Testis (tissue), 2 donors: ENCODE measurements at regions not wholly inside any gene's neighbourhood (a gene's known extent, or its start where the extent isn't known, plus 50 kb on each side); places are given as distances from the start of the nearest gene placed in this dataset.

Source experiments
- DNase-seq: peaks from one replicate; pipeline ENCODE4 v3.0.0-alpha.2; 2019
- H3K27ac ChIP-seq, 2 donors: fragments of 200-600 bp; sonication (generic); one replicate each; pipeline ENCODE4 v1.5.1; 2019
- H3K27me3 ChIP-seq: fragments of 200-600 bp; sonication (generic); one replicate; pipeline ENCODE4 v1.5.1; 2019
- H3K36me3 ChIP-seq: fragments of 200-600 bp; sonication (generic); one replicate; pipeline ENCODE4 v1.5.1; 2017; ENCODE audit warnings: low read depth; ENCODE audit errors: missing control alignments
- H3K4me1 ChIP-seq: fragments of 200-600 bp; sonication (generic); one replicate; pipeline ENCODE4 v1.5.1; 2019
- H3K4me3 ChIP-seq, 2 donors: fragments of 200-600 bp; sonication (generic); one replicate each; pipeline ENCODE4 v1.5.1; 2017 to 2019
- H3K9me3 ChIP-seq: fragments of 200-600 bp; sonication (generic); one replicate; pipeline ENCODE4 v1.5.1; 2017
- CTCF ChIP-seq, 3 experiments: fragments of 450-650 bp in 2 of 3; fragments of 200-600 bp in 1 of 3; sonication (generic) in 1 of 3; IDR thresholded peaks; one replicate each; pipeline ENCODE4 v1.5.1; 2016 to 2019; ENCODE audit warnings: antibody characterized with exemption in 3 of 3, mild to moderate bottlenecking in 2 of 3, moderate library complexity in 1 of 3
- POLR2A ChIP-seq: fragments of 450-650 bp; IDR thresholded peaks from one replicate; pipeline ENCODE4 v1.6.1; 2017; ENCODE audit warnings: antibody characterized with exemption, mild to moderate bottlenecking, moderate library complexity
- WGBS, 2 donors: methylation state at CpG; one replicate each; pipeline ENCODE4 v1.1.5; 2018; 5-methylcytosine and 5-hydroxymethylcytosine counted together
- intact Hi-C: fragments of 100-400 bp; cut with DNase I; formaldehyde crosslinking; loops from one replicate; pipeline ENCODE4 v1.15.1; 2023; ENCODE audit warnings: low total_unique reads

GRCh38 chr5:161183559-161183958, 331.5 kb upstream of the ATP10B start:
- H3K4me1 ChIP-seq, result no peaks in the 10 kb centered on the region
- DNase-seq, result no peak
- intact Hi-C loops, result no loop called here
- no peak for TF ChIP-seq POLR2A
- no peak for TF ChIP-seq CTCF (IDR thresholded peaks at IDR 0.05)
- H3K9me3 ChIP-seq, result no peaks in the 10 kb centered on the region
- H3K27ac ChIP-seq, result no peak overlapping the region
- no peaks in the 10 kb centered on the region for H3K27me3 ChIP-seq
- no peaks in the 10 kb centered on the region for H3K36me3 ChIP-seq
- H3K4me3 ChIP-seq, result no peak overlapping the region

- no peak for DNase-seq
- TF ChIP-seq CTCF (IDR thresholded peaks at IDR 0.05) (no peak), POLR2A (no peak)
- no peaks in the 10 kb centered on the region for H3K36me3 ChIP-seq
- H3K27ac ChIP-seq, result no peak overlapping the region
- intact Hi-C loops, result no loop called here
- H3K4me3 ChIP-seq, result no peak overlapping the region
- no peaks in the 10 kb centered on the region for H3K4me1 ChIP-seq
- no peaks in the 10 kb centered on the region for H3K9me3 ChIP-seq
- H3K27me3 ChIP-seq, result no peaks in the 10 kb centered on the region
- WGBS, 2 donors, result 77 to 78% methylated on average over 2 of the region's 2 CpGs
These were observed 324.2 kb upstream of the ATP10B start for GRCh38 chr5:161176221-161176620.

DNA sequence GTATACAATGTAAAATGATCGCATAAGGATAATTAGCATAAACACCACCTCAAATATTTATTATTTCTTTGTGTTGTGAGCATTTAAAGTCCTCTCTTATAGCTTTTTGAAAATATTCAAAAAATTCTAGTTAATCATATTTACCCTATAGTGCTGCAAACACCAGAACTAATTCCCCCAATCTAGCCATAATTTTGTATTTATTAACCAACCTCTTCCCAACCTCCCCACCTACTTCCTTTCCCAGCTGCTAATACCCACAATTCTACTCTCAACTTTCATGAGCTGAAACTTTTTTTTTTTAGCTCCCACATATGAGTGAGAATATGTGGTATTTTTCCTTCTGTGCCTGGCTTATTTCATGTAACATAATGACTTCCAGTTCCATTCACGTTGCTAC, 317.8 kb upstream of the ATP10B start:
- 85 to 90% methylated on average over 2 of the region's 2 CpGs for WGBS, 2 donors
- intact Hi-C loops, result no loop called here
- DNase-seq, result no peak
- H3K36me3 ChIP-seq, result no peaks in the 10 kb centered on the region
- H3K4me3 ChIP-seq, result no peak overlapping the region
- H3K9me3 ChIP-seq, result no peaks in the 10 kb centered on the region
- H3K27me3 ChIP-seq, result no peaks in the 10 kb centered on the region
- no peaks in the 10 kb centered on the region for H3K4me1 ChIP-seq
- TF ChIP-seq POLR2A, result no peak
- TF ChIP-seq CTCF (IDR thresholded peaks at IDR 0.05), result no peak
- H3K27ac ChIP-seq, result no peak overlapping the region

GRCh38 chr5:161167016-161167767, 315.2 kb upstream of the ATP10B start:
- H3K27ac ChIP-seq, result no peak overlapping the region
- no peaks in the 10 kb centered on the region for H3K4me1 ChIP-seq
- intact Hi-C loops, result no loop called here
- TF ChIP-seq CTCF (IDR thresholded peaks at IDR 0.05) (no peak), POLR2A (no peak)
- H3K27me3 ChIP-seq, result no peaks in the 10 kb centered on the region
- no peak overlapping the region for H3K4me3 ChIP-seq
- 59 to 64% methylated on average over 6 of the region's 6 CpGs for WGBS, 2 donors
- no peaks in the 10 kb centered on the region for H3K36me3 ChIP-seq
- DNase-seq, result peak; percentile 30
- H3K9me3 ChIP-seq, result no peaks in the 10 kb centered on the region
